HPDE6-E6E7 (cell line): ENCODE measurements at regions not wholly inside any gene's neighbourhood (a gene's known extent, or its start where the extent isn't known, plus 50 kb on each side); places are given as distances from the start of the nearest gene placed in this dataset.
A peak's percentile ranks its signal among the peaks of the same experiment; 100 is the strongest.
"Not testable (repeated sequence)": the region's sequence is repeated elsewhere in the genome, so short reads cannot be mapped to it uniquely, and the experiment has no call there.

ENCODE experiments used
- DNase-seq: peaks from one replicate; pipeline ENCODE4 v3.0.0; 2011; ENCODE audit warnings: missing footprints; ENCODE audit errors: extremely low spot score

DNA sequence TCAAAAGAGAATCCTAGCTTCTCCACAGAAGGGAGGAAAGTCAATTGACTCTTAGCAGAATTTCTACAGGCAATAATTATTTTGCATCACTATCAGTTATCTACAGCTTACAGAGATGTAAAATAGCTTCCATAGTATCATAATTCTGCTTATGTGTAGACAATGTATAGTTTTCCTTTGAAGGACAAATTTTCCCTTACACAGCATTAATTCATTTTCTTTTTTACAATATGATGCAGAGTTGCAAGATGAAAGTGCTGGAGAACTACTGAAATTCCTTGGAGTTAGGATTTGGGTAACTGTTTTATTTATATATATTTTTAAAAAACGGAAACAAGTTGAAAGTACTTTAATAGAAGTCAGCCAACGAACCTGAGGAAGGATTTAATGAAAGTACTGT lies 111.0 kb upstream of the CPHXL start:
- DNase-seq: no peak

DNA sequence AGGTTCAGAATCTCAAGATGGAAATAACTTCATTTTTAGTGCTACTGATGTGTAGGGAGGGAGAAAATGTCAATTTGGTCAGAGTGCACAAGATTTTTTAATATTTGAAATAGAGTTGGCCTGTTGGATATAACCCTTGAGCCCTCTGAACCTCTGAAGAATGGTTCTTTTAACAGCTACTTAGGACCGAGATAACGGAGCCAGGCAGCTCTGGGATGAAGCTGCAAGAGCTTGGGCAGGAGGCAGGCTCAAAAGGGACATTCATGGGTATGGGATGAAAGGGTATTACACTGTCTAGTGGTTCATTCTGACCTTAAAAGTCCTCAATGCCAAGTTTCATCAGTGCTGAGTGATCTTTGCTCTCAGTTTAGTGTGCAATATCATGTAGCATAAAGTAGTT lies 111.4 kb upstream of the CPHXL start:
- DNase-seq: no peak

GRCh38 chr16:75841517-75841916 lies 115.2 kb upstream of the CPHXL start:
- no peak for DNase-seq

DNA sequence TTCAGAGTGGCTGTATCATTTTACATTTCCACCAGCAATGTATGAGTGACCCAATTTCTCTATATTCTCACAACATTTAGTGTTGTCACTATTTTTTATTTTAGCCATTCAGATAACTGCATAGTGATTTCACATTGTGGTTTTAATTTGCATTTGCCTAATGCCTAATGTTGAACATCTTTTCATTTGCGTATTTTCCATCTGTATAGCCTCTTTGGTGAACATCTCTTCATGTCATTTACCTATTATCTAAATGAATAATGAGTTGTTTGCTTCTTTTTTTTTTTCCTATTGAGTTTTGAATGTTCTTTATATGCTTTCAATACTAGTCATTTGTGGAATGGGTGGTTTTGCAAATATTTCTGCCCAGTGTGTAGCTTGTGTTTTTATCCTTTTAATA lies 120.9 kb upstream of the CPHXL start:
- no peak for DNase-seq

DNA sequence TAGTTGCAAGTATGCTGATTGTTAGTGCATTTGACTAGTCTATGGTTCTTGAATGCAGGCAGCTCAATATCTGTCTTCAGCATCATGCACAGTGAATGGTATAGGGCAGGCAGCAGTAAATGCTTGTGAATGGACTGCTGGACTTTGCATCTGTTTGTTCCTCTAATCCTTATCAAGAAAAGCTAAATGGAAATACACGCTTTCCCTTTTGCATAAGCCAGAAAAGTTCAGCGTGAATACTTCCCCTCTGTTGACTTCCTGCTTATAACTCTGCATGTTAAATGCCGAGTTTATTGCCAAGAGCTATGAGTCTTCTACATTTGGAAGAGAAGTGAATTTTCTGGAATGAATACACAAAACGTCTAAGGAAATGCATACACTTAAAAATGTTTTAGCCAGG lies 127.9 kb upstream of the CPHXL start:
- DNase-seq: no peak

- no peak for DNase-seq
Observed at GRCh38 chr16:75860326-75861053, 134.2 kb upstream of the CPHXL start.

- DNase-seq: no peak
Observed at GRCh38 chr16:75861311-75862097, 135.2 kb upstream of the CPHXL start.

GRCh38 chr16:75862098-75862386 lies 135.8 kb upstream of the CPHXL start:
- DNase-seq: no peak

- no peak for DNase-seq
Observed at GRCh38 chr16:75864243-75864642, 138.0 kb upstream of the CPHXL start.

DNA sequence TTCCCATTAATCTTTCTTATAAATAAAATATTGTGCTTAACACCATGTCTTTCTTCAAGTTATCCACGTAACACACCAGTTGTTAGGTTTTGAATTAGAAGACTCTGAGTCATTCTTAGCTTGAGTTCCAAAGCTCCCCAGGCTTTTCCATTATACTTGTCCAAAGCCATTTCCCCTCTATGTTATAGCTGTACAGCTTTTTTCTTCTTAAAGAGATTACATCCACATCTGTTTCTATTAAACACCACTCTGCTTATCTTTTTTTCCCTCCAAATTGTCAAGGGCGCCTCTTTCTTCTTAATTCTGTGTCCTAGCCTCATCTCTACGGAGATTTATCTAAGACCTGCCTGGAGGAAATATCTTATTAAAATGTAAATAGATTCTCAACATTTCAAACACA lies 139.4 kb upstream of the CPHXL start:
- DNase-seq: no peak

- DNase-seq: no peak
Observed at GRCh38 chr16:75868636-75869632, 142.6 kb upstream of the CPHXL start.

DNA sequence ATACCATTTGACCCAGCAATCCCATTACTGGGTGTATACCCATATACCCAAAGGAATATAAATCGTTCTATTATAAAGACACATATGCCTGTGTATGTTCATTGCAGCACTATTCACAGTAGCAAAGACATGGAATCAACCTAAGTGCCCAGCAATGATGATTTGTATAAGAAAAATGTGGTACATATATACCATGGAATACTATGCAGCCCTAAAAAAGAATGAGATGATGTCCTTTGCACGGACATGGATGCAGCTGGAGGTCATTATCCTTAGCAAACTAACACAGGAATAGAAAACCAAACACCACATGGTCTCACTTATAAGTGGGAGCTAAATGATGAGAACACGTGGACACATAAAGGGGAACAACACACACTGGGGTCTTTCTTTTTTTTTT lies 155.0 kb upstream of the CPHXL start:
- not testable (repeated sequence) for DNase-seq

GRCh38 chr16:75899163-75899562 lies 172.9 kb upstream of the CPHXL start:
- no peak for DNase-seq

DNA sequence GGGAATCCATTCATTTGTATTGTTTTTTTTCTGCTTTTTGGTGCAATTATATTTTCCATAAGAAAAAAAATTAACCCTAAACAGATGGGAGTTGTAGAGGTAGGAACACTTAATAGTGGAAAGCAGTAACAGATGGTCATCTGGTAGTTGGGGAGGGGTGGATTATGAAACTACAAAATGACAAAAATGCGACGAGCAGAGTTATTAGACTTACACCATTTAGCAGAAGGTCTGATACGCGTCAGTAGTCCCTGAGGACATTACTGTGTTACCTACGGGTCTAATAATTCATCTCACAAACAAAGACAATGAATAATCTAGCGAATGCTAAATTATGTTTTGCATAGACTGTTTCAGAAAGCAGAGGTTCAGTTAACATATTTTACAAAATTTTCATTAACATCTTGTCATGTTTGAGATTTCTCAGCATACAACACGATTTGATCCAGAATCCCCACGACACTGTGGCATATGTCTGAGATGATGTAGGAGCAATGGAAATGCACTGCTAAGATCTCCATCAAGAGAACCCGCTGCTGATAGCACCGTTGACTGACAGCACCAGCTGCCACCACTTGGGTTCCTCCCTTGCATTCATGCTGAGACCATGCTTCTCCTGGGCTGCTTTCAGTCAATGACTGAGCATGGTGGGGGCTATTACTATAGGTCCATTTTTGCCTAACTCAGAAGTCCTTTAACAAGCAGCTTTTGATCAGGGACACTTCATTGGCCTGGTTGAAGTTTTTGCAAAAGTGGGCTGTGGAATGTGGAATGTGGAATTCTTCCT lies 182.2 kb upstream of the CPHXL start:
- DNase-seq: no peak

- DNase-seq: peak; percentile 25
Observed at GRCh38 chr16:75909746-75910145, 183.5 kb upstream of the CPHXL start.

DNA sequence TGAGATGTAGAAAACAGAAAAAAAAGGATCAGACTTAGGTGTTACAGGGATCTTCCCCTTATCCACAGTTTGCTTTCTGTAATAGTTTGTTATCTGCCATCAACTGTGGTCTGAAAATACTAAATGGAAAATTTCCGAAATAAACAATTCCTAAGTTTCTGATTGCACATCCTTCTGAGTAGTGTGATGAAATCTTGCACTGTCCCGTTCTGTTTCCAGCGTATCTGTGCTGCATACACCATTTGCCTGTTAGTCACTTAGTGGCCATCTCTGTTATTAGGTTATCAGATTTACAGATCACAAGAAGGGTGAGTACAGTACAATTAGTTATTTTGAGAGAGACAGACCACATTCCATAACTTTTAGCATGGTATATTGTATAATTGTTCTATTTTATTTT lies 185.6 kb upstream of the CPHXL start:
- DNase-seq: no peak

DNA sequence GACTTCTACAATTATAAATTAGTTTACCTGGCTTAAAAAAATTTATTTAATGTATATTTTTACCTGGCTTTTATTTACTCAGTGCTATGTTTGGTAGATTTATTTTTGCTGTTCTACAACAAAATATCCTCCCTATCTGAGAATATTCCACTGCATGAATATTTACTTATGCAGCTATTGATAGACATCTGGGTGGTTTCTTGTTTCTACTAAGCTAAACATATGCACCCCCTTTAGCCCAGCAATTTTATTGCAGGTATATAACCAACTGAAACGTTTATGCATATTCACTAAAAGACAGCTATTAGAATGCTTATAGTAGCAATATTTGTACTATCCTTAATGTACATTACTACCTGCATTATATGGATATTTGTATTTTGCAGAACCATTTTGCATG lies 187.7 kb upstream of the CPHXL start:
- DNase-seq: no peak

DNA sequence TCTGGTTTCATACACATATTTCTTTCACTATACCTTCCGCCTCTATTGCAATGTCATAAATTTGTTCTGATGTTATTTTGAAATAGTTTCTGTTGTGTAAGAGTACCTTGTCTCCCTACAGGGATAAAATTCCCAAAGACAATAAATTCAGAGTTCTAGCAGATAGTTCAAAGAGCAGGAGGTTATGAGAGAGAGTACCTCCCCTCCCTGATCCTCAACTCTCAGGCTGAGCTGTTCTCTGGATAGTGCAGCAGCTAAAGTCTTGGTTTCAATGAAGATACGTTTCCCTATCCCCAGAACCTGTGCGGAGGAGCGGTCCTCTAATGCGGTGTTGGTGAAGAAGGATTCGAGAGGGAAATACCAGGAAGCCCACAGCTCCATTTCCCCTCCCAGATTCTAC lies 190.2 kb upstream of the CPHXL start:
- DNase-seq: no peak

DNA sequence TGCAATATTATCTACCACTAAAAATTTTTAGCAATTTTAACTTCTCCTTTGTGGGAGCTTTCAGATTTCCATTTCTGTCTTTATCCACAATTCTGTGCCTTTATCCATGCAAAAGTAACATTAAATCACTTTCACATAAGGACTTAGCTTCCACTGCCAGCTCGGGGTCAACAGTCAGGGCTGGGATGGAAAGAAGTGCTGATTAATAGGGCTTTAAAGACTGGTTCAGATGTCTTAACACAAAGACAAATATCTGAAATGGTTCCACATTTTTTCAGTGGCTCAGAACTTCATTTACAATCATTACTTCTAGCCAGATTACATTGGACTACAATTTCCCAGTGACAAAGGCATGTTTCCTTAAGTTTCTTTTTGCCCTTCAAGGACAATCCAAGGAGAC lies 191.8 kb upstream of the CPHXL start:
- no peak for DNase-seq

- no peak for DNase-seq
Observed at GRCh38 chr16:75919664-75920063, 193.4 kb upstream of the CPHXL start.

- DNase-seq: no peak
Observed at GRCh38 chr16:75921281-75921680, 195.0 kb upstream of the CPHXL start.

GRCh38 chr16:75922250-75922649 lies 196.0 kb upstream of the CPHXL start:
- no peak for DNase-seq
